ENCODE measurements at regions not wholly inside any gene's neighbourhood (a gene's known extent, or its start where the extent isn't known, plus 50 kb on each side); places are given as distances from the start of the nearest gene placed in this dataset.

GRCh38 chrX:125170459-125170858 is 149.2 kb upstream of the TEX13C start:
- TF ChIP-seq CTCF (IDR thresholded peaks at IDR 0.05): no peak
- Histone ChIP-seq H3K9me3 (no peaks in the 10 kb centered on the region), H3K4me3 (no peak overlapping the region), H3K27ac (no peak overlapping the region), H3K36me3 (no peaks in the 10 kb centered on the region), H3K27me3 (ENCODE audit: low read depth) (no peaks in the 10 kb centered on the region), H3K4me1 (no peaks in the 10 kb centered on the region)
- DNase-seq: no peak
- intact Hi-C loops (cut with DNase I): no loop called here
- no peak for ATAC-seq

- intact Hi-C loops (cut with DNase I): no loop called here
- no peaks in the 10 kb centered on the region for H3K27me3 ChIP-seq (ENCODE audit: low read depth)
- no peak for TF ChIP-seq CTCF (IDR thresholded peaks at IDR 0.05)
- ATAC-seq (no peak), DNase-seq (no peak)
- no peaks in the 10 kb centered on the region for H3K9me3 ChIP-seq
- no peaks in the 10 kb centered on the region for H3K4me1 ChIP-seq
- no peak overlapping the region for H3K27ac ChIP-seq
- no peak overlapping the region for H3K4me3 ChIP-seq
- no peaks in the 10 kb centered on the region for H3K36me3 ChIP-seq
Measured at GRCh38 chrX:125172531-125172930, 147.1 kb upstream of the TEX13C start.

- TF ChIP-seq CTCF (IDR thresholded peaks at IDR 0.05): no peak
- DNase-seq: no peak
- H3K27me3 ChIP-seq (ENCODE audit: low read depth): no peaks in the 10 kb centered on the region
- no peak overlapping the region for H3K27ac ChIP-seq
- H3K4me3 ChIP-seq: no peak overlapping the region
- H3K36me3 ChIP-seq: no peaks in the 10 kb centered on the region
- intact Hi-C loops (cut with DNase I): no loop called here
- H3K9me3 ChIP-seq: no peaks in the 10 kb centered on the region
- no peak for ATAC-seq
- no peaks in the 10 kb centered on the region for H3K4me1 ChIP-seq
Measured at GRCh38 chrX:125175991-125176584, 143.6 kb upstream of the TEX13C start.

- Histone ChIP-seq H3K27ac (no peak overlapping the region), H3K4me3 (no peak overlapping the region), H3K36me3 (no peaks in the 10 kb centered on the region), H3K9me3 (no peaks in the 10 kb centered on the region), H3K27me3 (ENCODE audit: low read depth) (no peaks in the 10 kb centered on the region), H3K4me1 (no peaks in the 10 kb centered on the region)
- intact Hi-C loops (cut with DNase I): no loop called here
- ATAC-seq (no peak), DNase-seq (no peak)
- TF ChIP-seq CTCF (IDR thresholded peaks at IDR 0.05): no peak
Measured at GRCh38 chrX:125193921-125194320, 125.8 kb upstream of the TEX13C start.

GRCh38 chrX:125198546-125198945 is 121.1 kb upstream of the TEX13C start:
- ATAC-seq: no peak
- no peak for DNase-seq
- peaks cover 9% of the 10 kb centered on the region for H3K27me3 ChIP-seq (ENCODE audit: low read depth)

More at GRCh38 chrX:125198546-125198945, 121.1 kb upstream of the TEX13C start:
- H3K4me3 ChIP-seq: no peak overlapping the region
- H3K36me3 ChIP-seq: no peaks in the 10 kb centered on the region
- H3K9me3 ChIP-seq: no peaks in the 10 kb centered on the region
- H3K4me1 ChIP-seq: no peaks in the 10 kb centered on the region
- no peak for TF ChIP-seq CTCF (IDR thresholded peaks at IDR 0.05)
- no peak overlapping the region for H3K27ac ChIP-seq
- intact Hi-C loops (cut with DNase I): no loop called here
